NOMO-1 treated with DMSO at 0.1 percent for 48 hours (cell line): ENCODE measurements at regions not wholly inside any gene's neighbourhood (a gene's known extent, or its start where the extent isn't known, plus 50 kb on each side); places are given as distances from the start of the nearest gene placed in this dataset.
"Not testable (repeated sequence)": the region's sequence is repeated elsewhere in the genome, so short reads cannot be mapped to it uniquely, and the experiment has no call there.

ENCODE experiments used
- DNase-seq: peaks from one replicate; lab custom pipeline; 2025; ENCODE audit not compliant: unreplicated experiment; lab: John Stamatoyannopoulos, UW

DNA sequence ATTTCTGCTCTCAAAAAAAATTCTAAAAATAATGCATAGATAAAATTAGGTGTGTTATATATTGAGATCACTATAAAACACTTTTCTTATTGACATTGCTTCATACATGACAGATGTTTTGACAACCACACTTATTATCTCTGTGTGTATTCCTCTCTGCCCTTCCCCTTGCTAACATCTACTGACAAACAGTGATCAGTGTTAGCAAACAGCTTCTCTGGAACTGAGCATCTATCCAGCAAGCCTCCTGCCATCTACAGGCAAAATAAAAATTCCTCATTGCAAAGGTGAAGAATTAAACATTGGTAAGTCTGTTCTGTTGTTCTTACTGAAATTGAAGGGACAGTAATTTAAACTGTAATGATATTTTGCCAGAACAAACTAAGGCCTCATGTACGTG lies 2153.9 kb downstream of the NCAM2 start:
- DNase-seq, result no peak

DNA sequence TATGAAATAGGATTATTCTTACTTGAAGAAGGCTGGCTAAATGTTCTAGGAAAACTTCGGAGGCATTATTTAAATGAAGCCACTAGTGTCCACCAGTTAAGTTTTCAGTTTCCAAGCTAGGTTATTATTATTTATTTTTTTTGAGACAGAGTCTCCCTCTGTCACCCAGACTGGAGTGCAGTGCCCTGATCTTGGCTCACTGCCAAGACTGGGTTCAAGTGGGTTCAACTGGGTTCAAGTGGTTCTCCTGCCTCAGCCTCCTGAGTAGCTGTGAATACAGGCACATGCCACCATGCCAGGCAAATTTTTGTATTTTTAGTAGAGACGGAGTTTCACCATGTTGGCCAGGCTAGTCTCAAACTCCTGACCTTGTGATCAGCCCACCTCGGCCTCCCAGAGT lies 2155.6 kb downstream of the NCAM2 start:
- not testable (repeated sequence) for DNase-seq

GRCh38 chr21:23155281-23155680 lies 2157.1 kb downstream of the NCAM2 start:
- no peak for DNase-seq

DNA sequence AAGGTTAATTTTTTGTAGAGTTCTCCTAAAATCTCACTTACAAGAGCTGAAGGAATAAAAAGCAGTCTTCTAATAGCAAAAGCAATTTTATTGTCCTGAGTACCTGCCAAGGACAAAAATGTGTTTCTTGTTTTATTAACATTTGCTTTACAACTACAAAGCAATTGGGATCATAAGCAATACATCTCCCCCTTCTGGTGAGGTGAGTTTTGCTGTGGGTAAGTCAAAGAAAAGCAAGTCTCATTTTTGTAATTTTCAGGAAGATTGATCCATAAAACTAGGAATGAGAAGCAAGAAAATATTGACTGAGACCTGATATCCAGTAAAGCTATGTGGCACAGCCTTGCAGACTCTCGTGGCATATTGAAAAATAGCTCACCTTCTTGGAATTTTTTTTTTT lies 2162.7 kb downstream of the NCAM2 start:
- no peak for DNase-seq

GRCh38 chr21:23162198-23162946 lies 2164.2 kb downstream of the NCAM2 start:
- DNase-seq, result no peak
